SJCRH30 (cell line): ENCODE measurements at regions not wholly inside any gene's neighbourhood (a gene's known extent, or its start where the extent isn't known, plus 50 kb on each side); places are given as distances from the start of the nearest gene placed in this dataset.

Experiments used
- DNase-seq, 2 experiments: peaks; one replicate each; pipeline ENCODE4 v3.0.0-alpha.2; 2015 to 2020
- H3K27ac ChIP-seq: fragments of 250-450 bp; sonication (Bioruptor Pico); 2 replicates; pipeline ENCODE4 v1.5.1; 2020; ENCODE audit warnings: mild to moderate bottlenecking, moderate library complexity
- H3K27me3 ChIP-seq: fragments of 250-450 bp; sonication (Bioruptor Pico); 2 replicates; pipeline ENCODE4 v1.5.1; 2020; ENCODE audit warnings: mild to moderate bottlenecking, moderate library complexity
- H3K36me3 ChIP-seq: fragments of 250-450 bp; sonication (Bioruptor Pico); 2 replicates; pipeline ENCODE4 v1.5.1; 2020; ENCODE audit warnings: mild to moderate bottlenecking, moderate library complexity
- H3K4me1 ChIP-seq: fragments of 250-450 bp; sonication (Bioruptor Pico); 2 replicates; pipeline ENCODE4 v1.5.1; 2020; ENCODE audit warnings: mild to moderate bottlenecking, moderate library complexity
- H3K4me3 ChIP-seq: fragments of 250-450 bp; sonication (Bioruptor Pico); 2 replicates; pipeline ENCODE4 v1.5.1; 2020; ENCODE audit warnings: mild to moderate bottlenecking, moderate library complexity
- H3K9me3 ChIP-seq: fragments of 250-450 bp; sonication (Bioruptor Pico); replicated peaks from 2 replicates; pipeline ENCODE4 v1.5.1; 2020; ENCODE audit warnings: mild to moderate bottlenecking, moderate library complexity

GRCh38 chr6:138036111-138036510, 71.1 kb downstream of the PERP start:
- H3K36me3 ChIP-seq = no peaks in the 10 kb centered on the region
- H3K9me3 ChIP-seq = no peaks in the 10 kb centered on the region
- H3K27me3 ChIP-seq = no peaks in the 10 kb centered on the region
- H3K4me1 ChIP-seq = no peaks in the 10 kb centered on the region
- no peak overlapping the region for H3K27ac ChIP-seq
- DNase-seq = no peak
- H3K4me3 ChIP-seq = no peak overlapping the region

GRCh38 chr6:138037009-138037504, 70.2 kb downstream of the PERP start:
- H3K36me3 ChIP-seq = no peaks in the 10 kb centered on the region
- no peak overlapping the region for H3K27ac ChIP-seq
- DNase-seq = no peak
- no peak overlapping the region for H3K4me3 ChIP-seq
- no peaks in the 10 kb centered on the region for H3K4me1 ChIP-seq
- H3K27me3 ChIP-seq = no peaks in the 10 kb centered on the region
- peaks cover under 1% of the 10 kb centered on the region; the same call in 1 of the 2 replicates for H3K9me3 ChIP-seq

GRCh38 chr6:138038142-138038870, 68.9 kb downstream of the PERP start:
- Histone ChIP-seq H3K27me3 (no peaks in the 10 kb centered on the region), H3K4me3 (no peak overlapping the region), H3K27ac (no peak overlapping the region), H3K4me1 (no peaks in the 10 kb centered on the region), H3K36me3 (no peaks in the 10 kb centered on the region), H3K9me3 (peaks cover 5% of the 10 kb centered on the region; the same call in 1 of the 2 replicates)
- no peak for DNase-seq
